ENCODE measurements at regions not wholly inside any gene's neighbourhood (a gene's known extent, or its start where the extent isn't known, plus 50 kb on each side); places are given as distances from the start of the nearest gene placed in this dataset.
"Not testable (repeated sequence)": the region's sequence is repeated elsewhere in the genome, so short reads cannot be mapped to it uniquely, and the experiment has no call there.

DNA sequence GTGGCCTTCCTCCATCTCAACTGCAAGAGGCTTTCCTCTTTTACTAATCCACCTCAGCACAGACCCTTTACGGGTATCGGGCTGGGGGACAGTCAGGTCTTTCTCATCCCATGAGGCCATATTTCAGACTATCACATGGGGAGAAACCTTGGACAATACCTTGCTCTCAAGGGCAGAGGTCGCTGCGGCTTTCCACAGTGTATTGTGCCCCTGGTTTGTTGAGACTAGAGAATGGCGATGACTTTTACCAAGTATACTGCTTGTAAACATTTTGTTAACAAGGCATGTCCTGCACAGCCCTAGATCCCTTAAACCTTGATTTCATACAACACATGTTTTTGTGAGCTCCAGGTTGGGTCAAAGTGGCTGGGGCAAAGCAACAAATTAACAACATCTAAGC lies 220.2 kb downstream of the ADRA2C start:
- TF ChIP-seq CTCF (conservative IDR thresholded peaks at IDR 0.05; ENCODE audit: low read length); EZH2phosphoT487 (IDR thresholded peaks at IDR 0.05; ENCODE audit: borderline replicate concordance, low read depth, low read length): not testable (repeated sequence)

Measured in OCI-LY7 (cell line).